GM12878 (cell line): ENCODE measurements at regions not wholly inside any gene's neighbourhood (a gene's known extent, or its start where the extent isn't known, plus 50 kb on each side); places are given as distances from the start of the nearest gene placed in this dataset.

Experiments used
- ATAC-seq: fragments of 200-7000 bp; cut with Tn5 transposase; 3 replicates; pipeline ENCODE4 v1.9.1; 2020; ENCODE audit warnings: mild to moderate bottlenecking, moderate library complexity
- BruUV-seq: library from RNA; stranded (reverse); fragments of 400-500 nt; replicated peaks from 2 replicates; lab custom pipeline; 2021; lab: Mats Ljungman, UMichigan
- CTCF ChIA-PET: fragments of 300-600 bp; sonication (Branson Sonifier 250); formaldehyde crosslinking; extraction: SDS; loops from one replicate; lab custom pipeline; 2021; ENCODE audit warnings: inconsistent platforms; lab: Yijun Ruan, JAX
- POLR2A ChIA-PET: fragments of 350-600 bp; formaldehyde crosslinking; extraction: SDS; loops from one replicate; lab custom pipeline; 2021; ENCODE audit warnings: inconsistent platforms; lab: Charles Lee
- RAD21 ChIA-PET: fragments of 300-600 bp; sonication (Branson Sonifier 250); formaldehyde crosslinking; loops from one replicate; lab custom pipeline; 2023; ENCODE audit warnings: antibody characterized with exemption; ENCODE audit not compliant: unreplicated experiment; lab: Charles Lee
- SMC1A ChIA-PET: fragments of 300-600 bp; sonication (Branson Sonifier 250); formaldehyde crosslinking; loops from one replicate; lab custom pipeline; 2023; ENCODE audit not compliant: unreplicated experiment, uncharacterized antibody; lab: Charles Lee
- DNase-seq: peaks from one replicate; pipeline ENCODE4 v3.0.0-alpha.2; 2011; ENCODE audit warnings: low read depth, low spot score
- FAIRE-seq: peaks from 3 replicates; lab custom pipeline; 2011; peaks lifted over from hg19 to GRCh38; lab: Jason Lieb, UNC
- H2AFZ ChIP-seq: 2 replicates; pipeline ENCODE4 v1.6.0; 2011; ENCODE audit warnings: low read depth, low read length, control low read depth; ENCODE audit not compliant: control insufficient read depth
- H3K27ac ChIP-seq: 2 replicates; pipeline ENCODE4 v1.5.1; 2011; ENCODE audit warnings: control low read depth; ENCODE audit not compliant: control insufficient read depth, insufficient read depth
- H3K27me3 ChIP-seq, 2 experiments: replicated peaks in 1 of 2; 2 replicates each; pipeline versions ENCODE4 v1.6.0 to v1.6.1; 2011; ENCODE audit warnings: low read length in 1 of 2; ENCODE audit not compliant: control insufficient read depth in 2 of 2, insufficient read depth in 2 of 2
- H3K36me3 ChIP-seq, 2 experiments: 2 replicates each; pipeline ENCODE4 v1.5.1; 2011; ENCODE audit warnings: low read length in 1 of 2; ENCODE audit not compliant: control insufficient read depth in 2 of 2, insufficient read depth in 2 of 2
- H3K4me1 ChIP-seq: 2 replicates; pipeline ENCODE4 v1.6.1; 2011; ENCODE audit warnings: mild to moderate bottlenecking, low read length, moderate library complexity, mixed read lengths; ENCODE audit not compliant: control insufficient read depth, insufficient read depth
- H3K4me2 ChIP-seq: 2 replicates; pipeline ENCODE4 v1.6.0; 2011; ENCODE audit warnings: control low read depth; ENCODE audit not compliant: control insufficient read depth, insufficient read depth
- H3K4me3 ChIP-seq: fragments of 200-600 bp; sonication (generic); 2 replicates; pipeline ENCODE4 v1.5.1; 2016
- H3K79me2 ChIP-seq: 2 replicates; pipeline ENCODE4 v1.6.0; 2011; ENCODE audit warnings: low read length; ENCODE audit not compliant: control insufficient read depth, insufficient read depth
- H3K9ac ChIP-seq: 2 replicates; pipeline ENCODE4 v1.8.0; 2011; ENCODE audit warnings: low read length, control low read depth, mixed read lengths; ENCODE audit not compliant: control insufficient read depth, insufficient read depth
- H3K9me3 ChIP-seq: replicated peaks from 3 replicates; pipeline ENCODE4 v1.5.1; 2011; ENCODE audit warnings: mild to moderate bottlenecking, low read length; ENCODE audit not compliant: control insufficient read depth, insufficient read depth
- H4K20me1 ChIP-seq: 2 replicates; pipeline ENCODE4 v1.6.0; 2011; ENCODE audit not compliant: control insufficient read depth, insufficient read depth
- ASH2L ChIP-seq: fragments of 300-600, 200-600 bp; sonication (generic); IDR thresholded peaks from 2 replicates; pipeline ENCODE4 v1.6.1; 2017; ENCODE audit warnings: low read depth, mild to moderate bottlenecking, borderline replicate concordance
- ATF3 ChIP-seq: IDR thresholded peaks from 2 replicates; pipeline ENCODE4 v1.6.1; 2011; ENCODE audit warnings: low read depth, mild to moderate bottlenecking, low read length, moderate library complexity, borderline replicate concordance; ENCODE audit errors: extremely low read depth
- CBFB ChIP-seq: IDR thresholded peaks from 2 replicates; pipeline ENCODE4 v1.6.1; 2016; ENCODE audit warnings: antibody characterized with exemption, low read depth
- CEBPZ ChIP-seq: fragments of 150-350 bp; IDR thresholded peaks from 2 replicates; pipeline ENCODE4 v1.6.1; 2016; ENCODE audit warnings: low read depth, low read length
- HDAC2 ChIP-seq: fragments of 200-600 bp; sonication (generic); IDR thresholded peaks from 2 replicates; pipeline ENCODE4 v1.6.1; 2017
- JUNB ChIP-seq: IDR thresholded peaks from 2 replicates; pipeline ENCODE4 v1.6.1; 2016; ENCODE audit warnings: antibody characterized with exemption, mild to moderate bottlenecking
- PAX5 ChIP-seq: IDR thresholded peaks from 2 replicates; pipeline ENCODE4 v1.6.1; 2011; ENCODE audit warnings: low read depth, low read length, borderline replicate concordance
- PAX8 ChIP-seq: fragments of 450-650 bp; IDR thresholded peaks from 2 replicates; pipeline ENCODE4 v1.6.1; 2017; ENCODE audit warnings: mild to moderate bottlenecking, moderate library complexity
- RELA ChIP-seq: fragments of 450-650 bp; IDR thresholded peaks from 2 replicates; pipeline ENCODE4 v1.8.0; 2014; ENCODE audit warnings: borderline replicate concordance; ENCODE audit not compliant: partially characterized antibody
- TCF12 ChIP-seq: IDR thresholded peaks from 2 replicates; pipeline ENCODE4 v1.6.1; 2011; ENCODE audit warnings: low read depth, mild to moderate bottlenecking, low read length
- TCF7 ChIP-seq: IDR thresholded peaks from 2 replicates; pipeline ENCODE4 v1.6.1; 2014; ENCODE audit warnings: antibody characterized with exemption, borderline replicate concordance
- WGBS: methylation state at CpG from one replicate; pipeline ENCODE4 v1.1.6; 2016; ENCODE audit warnings: low lambda C conversion rate; ENCODE audit not compliant: insufficient replicate concordance, insufficient coverage; ENCODE audit errors: missing lambda C conversion rate; 5-methylcytosine and 5-hydroxymethylcytosine counted together
- in situ Hi-C: fragments of 300-500 bp; cut with MboI; formaldehyde crosslinking; loops from 9 replicates; pipeline ENCODE4 v1.14.3; 2018; ENCODE audit warnings: mixed read lengths
- intact Hi-C: fragments of 100-400 bp; cut with micrococcal nuclease; formaldehyde crosslinking; loops from one replicate; pipeline ENCODE4 v1.14.2; 2022; ENCODE audit not compliant: unreplicated experiment

GRCh38 chr20:17793986-17794385 is 94.2 kb downstream of the BANF2 start (continued):
- no peak for TF ChIP-seq ATF3
- no peak for TF ChIP-seq PAX8

GRCh38 chr20:17790296-17790695 is 90.5 kb downstream of the BANF2 start:
- no peak for DNase-seq
- Histone ChIP-seq H3K79me2 (no peaks in the 10 kb centered on the region), H3K27ac (no peak overlapping the region), H2AFZ (no peak overlapping the region), H3K9ac (no peak overlapping the region), H4K20me1 (no peaks in the 10 kb centered on the region), H3K27me3 (no peaks in the 10 kb centered on the region; a peak in 2 of 4 replicates), H3K4me3 (no peak overlapping the region), H3K4me2 (no peak overlapping the region), H3K4me1 (no peaks in the 10 kb centered on the region; the same call in 1 of the 2 replicates), H3K9me3 (no peaks in the 10 kb centered on the region)
- POLR2A ChIA-PET: no interaction called here
- no peak for FAIRE-seq
- intact Hi-C loops (no loop called here), in situ Hi-C loops (no loop called here)
- SMC1A ChIA-PET: no interaction called here
- ATAC-seq: no peak
- BruUV-seq: no TSS peak
- CTCF ChIA-PET: no interaction called here
- RAD21 ChIA-PET: interaction anchor here (1.8 kb wide), 1 partner anchor 108 kb away, joined by 4 read pairs; no protein-coding TSS in a partner anchor
- WGBS: 64% methylated on average over 4 of the region's 4 CpGs
- no peak for TF ChIP-seq JUNB
- no peak for TF ChIP-seq PAX5
- no peak for TF ChIP-seq ASH2L
- TF ChIP-seq HDAC2: no peak
- no peak for TF ChIP-seq TCF7
- no peak for TF ChIP-seq RELA
- TF ChIP-seq TCF12: no peak
- no peak for TF ChIP-seq CEBPZ
- TF ChIP-seq CBFB: no peak
- TF ChIP-seq, all 136 proteins: peak for 0
- H3K36me3 ChIP-seq: no peaks in the 10 kb centered on the region
